Lung (tissue), 11 donors: ENCODE measurements at regions not wholly inside any gene's neighbourhood (a gene's known extent, or its start where the extent isn't known, plus 50 kb on each side); places are given as distances from the start of the nearest gene placed in this dataset.
"Not testable (repeated sequence)": the region's sequence is repeated elsewhere in the genome, so short reads cannot be mapped to it uniquely, and the experiment has no call there.

ENCODE experiments used
- ATAC-seq: fragments of 200-7000 bp; cut with Tn5 transposase; one replicate; pipeline ENCODE4 v1.9.1; 2020; ENCODE audit warnings: moderate number of reproducible peaks; ENCODE audit not compliant: insufficient read depth, low FRiP score
- DNase-seq, 3 donors: peaks; one replicate each; pipeline ENCODE4 v3.0.0-alpha.2; 2013 to 2017
- H3K27ac ChIP-seq, 2 donors: one replicate each; pipeline ENCODE4 v1.5.1; 2013; ENCODE audit warnings: mild to moderate bottlenecking in 2 of 2, moderate library complexity in 2 of 2, control low read depth in 1 of 2, inconsistent platforms in 1 of 2, low read depth in 1 of 2, low read length in 1 of 2
- H3K27me3 ChIP-seq, 3 donors: one replicate each; pipeline ENCODE4 v1.5.1; 2013; ENCODE audit warnings: low read length in 2 of 3; ENCODE audit not compliant: control insufficient read depth in 3 of 3, insufficient read depth in 3 of 3
- H3K36me3 ChIP-seq, 4 donors: one replicate each; pipeline ENCODE4 v1.5.1; 2013; ENCODE audit warnings: low read length in 4 of 4, mild to moderate bottlenecking in 1 of 4, moderate library complexity in 1 of 4; ENCODE audit not compliant: control insufficient read depth in 4 of 4, insufficient read depth in 4 of 4
- H3K4me1 ChIP-seq, 5 donors: one replicate each; pipeline ENCODE4 v1.5.1; 2013; ENCODE audit warnings: low read length in 5 of 5, mild to moderate bottlenecking in 2 of 5, moderate library complexity in 1 of 5; ENCODE audit not compliant: control insufficient read depth in 5 of 5, insufficient read depth in 5 of 5
- H3K4me3 ChIP-seq: one replicate; pipeline ENCODE4 v1.5.1; 2013; ENCODE audit warnings: mild to moderate bottlenecking, control low read depth, moderate library complexity
- H3K9ac ChIP-seq, 2 donors: one replicate each; pipeline ENCODE4 v1.5.1; 2013; ENCODE audit warnings: low read length in 2 of 2, control low read depth in 1 of 2; ENCODE audit not compliant: insufficient read depth in 1 of 2
- H3K9me3 ChIP-seq, 4 donors: one replicate each; pipeline ENCODE4 v1.5.1; 2013; ENCODE audit warnings: low read length in 3 of 4, mild to moderate bottlenecking in 1 of 4, moderate library complexity in 1 of 4; ENCODE audit not compliant: control insufficient read depth in 4 of 4, insufficient read depth in 3 of 4
- CTCF ChIP-seq: IDR thresholded peaks from 2 replicates; pipeline ENCODE4 v1.5.1; 2012; ENCODE audit warnings: mild to moderate bottlenecking; ENCODE audit errors: control extremely low read depth, extremely low read depth
- WGBS, 2 donors: extraction: QIAGEN DNeasy Blood & Tissue Kit; methylation state at CpG; one replicate each; pipeline ENCODE4 v1.1.7; 2013; 5-methylcytosine and 5-hydroxymethylcytosine counted together
- donor health status: control.
- donor health status: control.
- donor health status: Bipolar disorder and iron deficiency.
- donor health status: healthy.
- donor health status: DM: yes; HTN: yes; CAD: no.

DNA sequence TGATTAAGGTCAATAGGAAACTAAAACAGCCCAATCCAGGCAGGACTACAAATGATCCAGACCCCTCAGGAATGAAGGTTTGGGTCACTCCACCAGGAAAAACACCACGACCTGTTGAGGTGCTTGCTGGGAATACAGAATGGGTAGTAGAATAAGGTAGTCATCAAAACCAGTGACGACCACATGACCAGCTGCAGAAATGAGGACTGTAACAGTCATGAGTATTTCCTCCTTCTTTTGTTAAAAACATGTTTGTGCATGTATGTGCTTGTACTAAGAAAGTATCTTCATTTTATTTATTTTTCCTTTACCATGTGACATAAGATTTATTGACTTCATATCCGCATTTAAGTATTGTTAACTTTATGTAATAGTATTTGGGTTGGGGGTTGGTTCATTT, 603.5 kb upstream of the NR3C2 start:
- WGBS, 2 donors = 79 to 80% methylated on average over 3 of the region's 3 CpGs
- no peak overlapping the region for H3K27ac ChIP-seq
- H3K9ac ChIP-seq = no peak overlapping the region
- no peaks in the 10 kb centered on the region for H3K27me3 ChIP-seq
- H3K4me3 ChIP-seq = no peak overlapping the region
- DNase-seq (no peak), ATAC-seq (no peak)
- no peaks in the 10 kb centered on the region for H3K36me3 ChIP-seq
- peaks cover 0 to 8% (median 0%) of the 10 kb centered on the region in 4 donors for H3K9me3 ChIP-seq
- H3K4me1 ChIP-seq = no peaks in the 10 kb centered on the region
- TF ChIP-seq CTCF = no peak

DNA sequence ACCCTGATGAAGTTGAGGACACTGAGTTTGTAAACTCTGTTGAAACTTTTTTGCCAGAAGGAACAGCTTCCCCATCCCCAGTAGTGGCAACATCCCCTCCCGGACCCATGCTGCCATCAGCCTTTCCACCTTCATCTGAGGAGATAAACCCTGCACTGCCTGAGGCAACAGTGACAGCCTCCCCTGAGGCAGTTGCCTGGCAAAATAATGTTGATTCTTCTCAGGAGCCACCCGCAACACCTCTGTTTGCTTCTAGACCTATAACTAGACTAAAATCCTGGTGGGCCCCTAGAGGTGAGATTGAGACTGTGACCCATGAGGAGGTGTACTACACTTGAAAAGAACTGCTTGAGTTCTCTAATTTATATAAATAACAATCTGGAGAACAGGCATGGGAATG, 597.6 kb upstream of the NR3C2 start:
- not testable (repeated sequence) for H3K9ac ChIP-seq, H3K4me3 ChIP-seq, DNase-seq, H3K27ac ChIP-seq, H3K4me1 ChIP-seq, ATAC-seq, H3K36me3 ChIP-seq, H3K27me3 ChIP-seq
- H3K9me3 ChIP-seq = peaks cover 0 to 15% (median 2%) of the 10 kb centered on the region in 4 donors
- WGBS, 2 donors = 89 to 97% methylated on average over 2 of the region's 2 CpGs

DNA sequence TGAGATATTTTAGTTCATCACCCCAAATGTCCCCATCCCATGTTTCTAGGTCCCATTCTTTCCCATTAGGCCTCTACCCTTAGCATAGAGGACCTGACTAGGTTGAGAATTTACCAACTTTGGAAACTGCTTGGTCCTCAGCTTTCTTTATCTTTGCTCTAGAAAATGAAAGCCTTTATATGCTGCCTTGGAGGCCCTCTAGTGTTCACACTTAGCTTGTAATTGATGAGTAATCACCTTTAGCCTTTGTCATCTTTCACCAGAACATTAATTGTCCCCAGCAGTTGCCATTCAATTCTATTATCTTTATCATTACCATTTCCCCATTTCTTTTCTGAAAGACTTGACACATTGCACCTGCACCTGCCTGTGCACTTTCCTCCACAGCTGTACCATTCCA, 589.2 kb upstream of the NR3C2 start:
- no peak for ATAC-seq
- DNase-seq = peak in 1 of 3 donors; percentile 19
- no peak overlapping the region for H3K27ac ChIP-seq
- H3K27me3 ChIP-seq = no peaks in the 10 kb centered on the region
- H3K9me3 ChIP-seq = no peaks in the 10 kb centered on the region
- H3K36me3 ChIP-seq = no peaks in the 10 kb centered on the region
- no peak overlapping the region for H3K9ac ChIP-seq
- TF ChIP-seq CTCF = no peak
- H3K4me1 ChIP-seq = no peaks in the 10 kb centered on the region
- no peak overlapping the region for H3K4me3 ChIP-seq

GRCh38 chr4:149029056-149029651, 586.9 kb upstream of the NR3C2 start:
- Histone ChIP-seq H3K4me3 (no peak overlapping the region), H3K36me3 (no peaks in the 10 kb centered on the region), H3K9ac (no peak overlapping the region), H3K27me3 (no peaks in the 10 kb centered on the region), H3K4me1 (no peaks in the 10 kb centered on the region), H3K27ac (no peak overlapping the region), H3K9me3 (no peaks in the 10 kb centered on the region)
- no peak for ATAC-seq
- TF ChIP-seq CTCF = no peak
- peak in 1 of 3 donors; percentile 12 for DNase-seq
- WGBS, 2 donors = 62 to 63% methylated on average over 4 of the region's 4 CpGs
